Naive thymus-derived CD8-positive, alpha-beta T cell (primary cell): ENCODE measurements at regions not wholly inside any gene's neighbourhood (a gene's known extent, or its start where the extent isn't known, plus 50 kb on each side); places are given as distances from the start of the nearest gene placed in this dataset.

Experiments
- ATAC-seq, 2 donors: fragments of 150-1000 bp; cut with Tn5 transposase in 1 of 2; sonication (Bioruptor Pico), chemical (Tn5 transposase) in 1 of 2; 1 replicate in 1 of 2; 2 replicates in 1 of 2; pipeline ENCODE4 v1.10.0; 2021; ENCODE audit warnings: mild to moderate bottlenecking in 2 of 2, moderate library complexity in 2 of 2
- POLR2A ChIA-PET: fragments of 350-600 bp; sonication (Branson Sonifier 250); formaldehyde crosslinking; loops from one replicate; lab custom pipeline; 2021; ENCODE audit warnings: antibody characterized with exemption; lab: Charles Lee
- DNase-seq, 10 donors: peaks; one replicate each; pipeline versions ENCODE4 v3.0.0 to v3.0.0-alpha.2; 2020 to 2022
- H3K27ac Mint-ChIP-seq, 10 donors: one replicate each; pipeline ENCODE4 v1.8.0; 2020 to 2022; ENCODE audit warnings: mild to moderate bottlenecking in 10 of 10, mixed read lengths in 10 of 10, moderate library complexity in 4 of 10, inconsistent platforms in 1 of 10
- H3K27me3 Mint-ChIP-seq, 5 donors: one replicate each; pipeline ENCODE4 v1.8.0; 2021 to 2022; ENCODE audit warnings: mixed read lengths in 5 of 5
- H3K36me3 Mint-ChIP-seq, 3 donors: one replicate each; pipeline ENCODE4 v1.8.0; 2020 to 2022; ENCODE audit warnings: mixed read lengths in 3 of 3, mild to moderate bottlenecking in 2 of 3, inconsistent platforms in 1 of 3
- H3K4me1 Mint-ChIP-seq, 4 donors: one replicate each; pipeline ENCODE4 v1.8.0; 2021 to 2022; ENCODE audit warnings: mixed read lengths in 4 of 4
- H3K4me3 Mint-ChIP-seq, 10 donors: one replicate each; pipeline ENCODE4 v1.8.0; 2020 to 2022; ENCODE audit warnings: mild to moderate bottlenecking in 10 of 10, mixed read lengths in 10 of 10, moderate library complexity in 6 of 10, inconsistent platforms in 1 of 10
- H3K9me3 Mint-ChIP-seq, 9 donors: one replicate each; pipeline ENCODE4 v1.8.0; 2020 to 2022; ENCODE audit warnings: mixed read lengths in 9 of 9, mild to moderate bottlenecking in 3 of 9, inconsistent platforms in 1 of 9, moderate library complexity in 1 of 9

DNA sequence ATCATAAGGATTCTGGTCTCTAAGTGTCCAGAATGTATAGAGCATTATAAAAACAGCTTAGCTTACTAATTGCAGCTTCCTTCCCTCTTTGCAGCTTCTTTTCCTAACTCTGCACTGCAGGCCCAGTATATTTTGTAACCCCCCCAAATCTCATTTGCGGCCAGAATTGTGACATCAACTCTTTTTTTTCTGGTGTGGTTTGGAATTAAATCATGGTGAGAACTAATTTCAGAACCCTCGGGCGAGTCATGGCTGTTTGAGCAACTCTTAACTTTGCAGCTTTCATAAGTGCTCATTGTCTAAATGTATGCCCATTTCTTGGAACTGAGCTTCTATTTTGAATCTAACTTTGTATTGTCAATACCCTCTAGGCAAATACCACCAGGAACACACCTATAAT, 187.4 kb downstream of the CYYR1 start:
- Mint-ChIP-seq H3K4me3 (no peak overlapping the region), H3K4me1 (peaks cover 0 to 6% (median 0%) of the 10 kb centered on the region in 4 donors), H3K36me3 (no peaks in the 10 kb centered on the region), H3K9me3 (no peaks in the 10 kb centered on the region), H3K27me3 (peaks cover 0 to 9% (median 2%) of the 10 kb centered on the region in 5 donors), H3K27ac (no peak overlapping the region)
- ATAC-seq: no peak
- POLR2A ChIA-PET: no interaction called here
- no peak for DNase-seq

DNA sequence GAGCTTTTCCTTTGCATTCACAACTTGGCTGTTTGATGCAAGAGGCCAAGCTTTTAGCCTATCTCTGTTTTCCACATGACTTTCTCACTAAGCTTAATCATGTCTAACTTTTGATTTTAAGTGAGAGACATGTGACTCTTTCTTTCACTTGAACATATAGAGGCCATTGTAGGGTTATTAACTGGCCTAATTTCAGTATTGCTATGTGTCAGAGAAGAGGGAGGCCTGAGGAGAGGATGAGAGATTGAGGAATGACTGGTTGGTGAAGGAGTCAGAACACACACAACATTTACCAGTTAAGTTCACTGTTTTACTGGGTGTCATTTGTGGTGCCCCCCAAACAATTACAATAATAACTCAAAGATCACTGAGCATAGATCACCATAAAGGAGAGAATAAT, 193.5 kb downstream of the CYYR1 start:
- POLR2A ChIA-PET: no interaction called here
- no peak for DNase-seq
- Mint-ChIP-seq H3K27me3 (peaks cover 0 to 10% (median 2%) of the 10 kb centered on the region in 5 donors), H3K27ac (no peak overlapping the region), H3K36me3 (no peaks in the 10 kb centered on the region), H3K4me3 (no peak overlapping the region), H3K4me1 (no peaks in the 10 kb centered on the region), H3K9me3 (peaks cover 0 to under 1% (median 0%) of the 10 kb centered on the region in 9 donors)
- ATAC-seq: no peak

DNA sequence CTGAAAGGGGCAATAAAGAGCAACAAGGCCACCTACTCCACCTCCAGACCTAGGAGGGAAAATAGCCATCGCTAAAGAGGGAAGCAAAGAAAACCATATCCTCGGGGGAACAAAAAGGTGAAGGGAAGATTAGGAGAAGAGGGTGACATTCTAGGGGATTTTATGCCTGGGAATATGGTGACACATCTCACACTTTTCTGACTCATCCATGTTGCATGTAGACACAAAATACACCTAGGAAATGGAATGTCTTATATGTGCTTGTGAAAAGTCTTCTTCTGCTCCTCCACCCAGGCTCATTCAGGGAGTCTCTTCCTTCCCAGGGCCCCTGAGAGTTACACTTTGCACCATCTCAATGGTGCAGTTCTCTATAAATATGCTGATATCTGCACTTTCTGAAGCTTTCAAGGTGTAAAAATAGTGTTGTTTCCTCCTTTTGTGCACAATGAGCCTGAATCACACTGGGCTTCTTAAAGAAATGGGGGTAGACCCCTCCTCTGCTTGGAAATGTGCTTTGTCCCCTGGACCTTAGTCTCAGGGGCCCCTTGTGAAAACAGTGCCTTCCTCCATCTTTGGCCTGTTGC, 195.9 kb downstream of the CYYR1 start:
- Mint-ChIP-seq H3K27me3 (peaks cover 0 to 6% (median 0%) of the 10 kb centered on the region in 5 donors), H3K36me3 (no peaks in the 10 kb centered on the region), H3K9me3 (peaks cover 0 to 9% (median 0%) of the 10 kb centered on the region in 9 donors), H3K27ac (no peak overlapping the region), H3K4me3 (no peak overlapping the region), H3K4me1 (no peaks in the 10 kb centered on the region)
- POLR2A ChIA-PET: no interaction called here
- ATAC-seq: no peak
- no peak for DNase-seq

- ATAC-seq (no peak), DNase-seq (no peak)
- H3K4me1 Mint-ChIP-seq: no peaks in the 10 kb centered on the region
- H3K9me3 Mint-ChIP-seq: peaks cover 0 to 9% (median 0%) of the 10 kb centered on the region in 9 donors
- POLR2A ChIA-PET: no interaction called here
- H3K27ac Mint-ChIP-seq: no peak overlapping the region
- no peak overlapping the region for H3K4me3 Mint-ChIP-seq
- peaks cover 0 to 6% (median 0%) of the 10 kb centered on the region in 5 donors for H3K27me3 Mint-ChIP-seq
- no peaks in the 10 kb centered on the region for H3K36me3 Mint-ChIP-seq
Measured at GRCh38 chr21:26374817-26375216, 198.3 kb downstream of the CYYR1 start.

DNA sequence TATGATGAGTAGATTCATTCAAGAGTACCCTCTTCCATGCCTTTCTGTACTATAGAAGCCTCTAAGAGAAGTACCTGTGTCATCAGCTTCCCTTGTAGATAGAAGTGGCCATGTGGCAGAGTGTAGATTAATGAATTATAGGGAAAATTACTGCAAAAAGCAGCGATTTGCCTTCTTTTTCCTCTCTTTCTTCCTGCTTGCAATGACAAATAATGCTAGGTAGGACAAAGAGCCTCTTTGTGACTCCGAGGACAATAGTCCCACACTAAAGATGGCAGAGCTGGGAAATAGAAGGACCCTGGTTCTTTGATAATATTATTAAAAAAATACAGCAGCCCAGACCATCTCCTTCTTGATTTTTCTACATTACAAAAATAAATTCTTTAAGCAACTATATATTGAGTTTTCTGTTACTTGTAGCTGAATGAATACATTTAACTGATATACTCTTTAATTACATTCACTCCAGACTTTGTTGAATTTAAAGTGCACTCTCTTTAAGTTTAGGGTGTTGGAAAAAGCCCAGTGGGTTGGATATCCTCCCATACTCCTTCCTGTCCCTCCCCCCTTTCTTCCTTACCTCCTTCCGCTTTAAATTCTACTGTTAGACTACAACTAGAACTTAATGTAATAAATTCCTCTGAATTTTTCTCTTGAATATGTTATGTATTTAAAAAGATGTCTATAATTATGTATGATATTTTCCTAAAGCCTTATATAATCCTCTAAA, 198.2 kb upstream of the APP start:
- H3K9me3 Mint-ChIP-seq: peaks cover 0 to 3% (median 0%) of the 10 kb centered on the region in 9 donors
- ATAC-seq (no peak), DNase-seq (no peak)
- peaks cover 0 to 3% (median 0%) of the 10 kb centered on the region in 5 donors for H3K27me3 Mint-ChIP-seq
- H3K4me3 Mint-ChIP-seq: no peak overlapping the region
- POLR2A ChIA-PET: no interaction called here
- no peak overlapping the region for H3K27ac Mint-ChIP-seq
- H3K4me1 Mint-ChIP-seq: no peaks in the 10 kb centered on the region
- no peaks in the 10 kb centered on the region for H3K36me3 Mint-ChIP-seq

GRCh38 chr21:26366781-26367180, 196.2 kb upstream of the APP start:
- DNase-seq: no peak
- POLR2A ChIA-PET: no interaction called here
- no peak for ATAC-seq

GRCh38 chr21:26365849-26366248, 195.3 kb upstream of the APP start:
- no peaks in the 10 kb centered on the region for H3K4me1 Mint-ChIP-seq
- ATAC-seq (no peak), DNase-seq (no peak)
- POLR2A ChIA-PET: no interaction called here
- no peak overlapping the region for H3K27ac Mint-ChIP-seq
- H3K27me3 Mint-ChIP-seq: peaks cover 0 to 3% (median 0%) of the 10 kb centered on the region in 5 donors
- peaks cover 0 to 3% (median 0%) of the 10 kb centered on the region in 9 donors for H3K9me3 Mint-ChIP-seq
- H3K36me3 Mint-ChIP-seq: no peaks in the 10 kb centered on the region
- no peak overlapping the region for H3K4me3 Mint-ChIP-seq

More at GRCh38 chr21:26366781-26367180, 196.2 kb upstream of the APP start:
- H3K27me3 Mint-ChIP-seq: peaks cover 0 to 3% (median 0%) of the 10 kb centered on the region in 5 donors
- H3K27ac Mint-ChIP-seq: no peak overlapping the region
- no peak overlapping the region for H3K4me3 Mint-ChIP-seq
- no peaks in the 10 kb centered on the region for H3K36me3 Mint-ChIP-seq
- H3K9me3 Mint-ChIP-seq: peaks cover 0 to 3% (median 0%) of the 10 kb centered on the region in 9 donors
- no peaks in the 10 kb centered on the region for H3K4me1 Mint-ChIP-seq

GRCh38 chr21:26351661-26352060, 181.1 kb upstream of the APP start:
- DNase-seq (no peak), ATAC-seq (no peak)
- POLR2A ChIA-PET: no interaction called here
- Mint-ChIP-seq H3K4me3 (no peak overlapping the region), H3K27ac (no peak overlapping the region), H3K27me3 (peaks cover 0 to 5% (median 0%) of the 10 kb centered on the region in 5 donors), H3K4me1 (no peaks in the 10 kb centered on the region), H3K9me3 (peaks cover 0 to 24% (median 5%) of the 10 kb centered on the region in 9 donors), H3K36me3 (no peaks in the 10 kb centered on the region)

DNA sequence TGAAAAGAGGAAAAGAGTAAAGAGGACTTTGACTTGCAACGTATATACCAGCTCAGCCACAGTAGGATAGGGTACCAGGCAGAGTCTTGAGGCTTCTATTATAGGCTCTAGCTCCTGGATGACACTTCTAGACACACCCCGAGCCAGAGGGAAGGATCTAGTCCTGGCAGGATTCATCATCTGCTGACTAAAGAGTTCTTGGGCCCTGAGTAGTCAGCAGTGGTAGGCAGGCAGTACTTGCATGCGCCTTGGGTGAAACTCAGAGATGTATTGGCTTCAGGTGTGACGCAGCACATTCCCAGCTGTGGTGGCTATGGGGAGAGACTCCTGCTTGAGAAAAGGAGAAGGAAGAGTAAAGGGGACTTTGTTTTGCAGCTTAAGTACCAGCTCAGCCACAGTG, 162.3 kb upstream of the APP start:
- Mint-ChIP-seq H3K27ac (no peak overlapping the region), H3K4me3 (no peak overlapping the region), H3K9me3 (peaks cover 0 to 4% (median 0%) of the 10 kb centered on the region in 9 donors), H3K36me3 (peaks cover 0 to 3% (median 0%) of the 10 kb centered on the region in 3 donors), H3K4me1 (no peaks in the 10 kb centered on the region), H3K27me3 (peaks cover 3 to 19% (median 12%) of the 10 kb centered on the region in 5 donors)
- DNase-seq (no peak), ATAC-seq (no peak)
- POLR2A ChIA-PET: no interaction called here

GRCh38 chr21:26331205-26331980, 160.8 kb upstream of the APP start:
- H3K27me3 Mint-ChIP-seq: peaks cover 3 to 18% (median 12%) of the 10 kb centered on the region in 5 donors
- ATAC-seq (no peak), DNase-seq (no peak)
- H3K36me3 Mint-ChIP-seq: peaks cover 0 to 3% (median 0%) of the 10 kb centered on the region in 3 donors
- POLR2A ChIA-PET: no interaction called here
- H3K4me3 Mint-ChIP-seq: no peak overlapping the region
- H3K9me3 Mint-ChIP-seq: peaks cover 0 to 4% (median 0%) of the 10 kb centered on the region in 9 donors
- H3K27ac Mint-ChIP-seq: no peak overlapping the region
- no peaks in the 10 kb centered on the region for H3K4me1 Mint-ChIP-seq

DNA sequence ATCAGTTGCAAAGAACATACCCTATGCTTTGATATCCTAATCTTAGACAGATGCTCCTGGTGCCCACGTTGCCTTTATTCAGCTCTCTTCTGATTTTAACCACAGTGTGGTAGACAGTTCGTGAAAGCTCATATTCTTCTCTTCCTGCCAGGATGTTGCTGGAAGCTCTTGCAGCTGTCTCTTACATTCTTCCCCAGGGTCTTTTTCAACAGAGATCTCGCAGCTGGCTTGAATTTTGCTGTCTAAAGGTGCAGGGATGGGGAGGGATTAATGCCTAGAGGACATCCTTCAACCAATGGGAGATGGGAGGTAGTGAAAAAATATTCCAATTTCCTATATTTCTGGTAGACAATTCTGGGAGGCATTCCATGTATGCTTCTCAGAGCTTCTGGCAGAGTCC, 150.0 kb upstream of the APP start:
- Mint-ChIP-seq H3K4me1 (no peaks in the 10 kb centered on the region), H3K4me3 (no peak overlapping the region), H3K27me3 (peaks cover 0 to 12% (median 0%) of the 10 kb centered on the region in 5 donors), H3K36me3 (no peaks in the 10 kb centered on the region), H3K27ac (no peak overlapping the region), H3K9me3 (peaks cover 0 to 9% (median 0%) of the 10 kb centered on the region in 9 donors)
- no peak for DNase-seq
- ATAC-seq: no peak
- POLR2A ChIA-PET: no interaction called here

- POLR2A ChIA-PET: no interaction called here
Measured at GRCh38 chr21:26307640-26308039, 137.1 kb upstream of the APP start.

DNA sequence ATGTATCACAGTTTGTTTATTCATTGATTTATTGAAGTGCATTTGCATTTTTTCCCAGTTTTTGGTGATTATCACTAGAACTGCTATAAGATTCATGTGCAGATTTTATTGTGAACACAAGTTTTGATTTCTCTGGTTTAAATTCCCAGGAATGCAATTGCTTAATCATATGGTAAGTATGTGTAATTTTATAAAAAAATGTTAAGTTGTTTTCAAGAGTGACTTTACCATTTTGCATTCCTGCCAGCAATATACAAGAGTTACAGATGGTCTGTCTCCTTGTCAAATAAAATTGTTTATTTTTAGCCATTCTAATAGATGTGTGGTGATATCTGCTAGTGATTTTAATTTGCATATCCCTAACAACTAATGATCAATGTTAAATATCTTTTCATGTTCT, 127.3 kb upstream of the APP start:
- POLR2A ChIA-PET: no interaction called here
- peaks cover 0 to 1% (median 0%) of the 10 kb centered on the region in 4 donors for H3K4me1 Mint-ChIP-seq
- peaks cover 0 to 9% (median 0%) of the 10 kb centered on the region in 3 donors for H3K36me3 Mint-ChIP-seq
- H3K27ac Mint-ChIP-seq: no peak overlapping the region
- peaks cover 0 to 16% (median 6%) of the 10 kb centered on the region in 5 donors for H3K27me3 Mint-ChIP-seq
- ATAC-seq (no peak), DNase-seq (no peak)
- no peak overlapping the region for H3K4me3 Mint-ChIP-seq
- H3K9me3 Mint-ChIP-seq: peaks cover 7 to 30% (median 16%) of the 10 kb centered on the region in 9 donors

More at GRCh38 chr21:26307640-26308039, 137.1 kb upstream of the APP start:
- H3K9me3 Mint-ChIP-seq: peaks cover 0 to 19% (median 2%) of the 10 kb centered on the region in 9 donors
- peaks cover 0 to 17% (median 1%) of the 10 kb centered on the region in 5 donors for H3K27me3 Mint-ChIP-seq
- DNase-seq: no peak
- H3K36me3 Mint-ChIP-seq: no peaks in the 10 kb centered on the region
- no peak overlapping the region for H3K27ac Mint-ChIP-seq
- H3K4me3 Mint-ChIP-seq: no peak overlapping the region
- no peaks in the 10 kb centered on the region for H3K4me1 Mint-ChIP-seq
- no peak for ATAC-seq
